WTC11 (cell line): ENCODE measurements at regions not wholly inside any gene's neighbourhood (a gene's known extent, or its start where the extent isn't known, plus 50 kb on each side); places are given as distances from the start of the nearest gene placed in this dataset.

ENCODE experiments used
- ATAC-seq: fragments of 200-7000 bp; cut with Tn5 transposase; 2 replicates; pipeline ENCODE4 v1.10.0; 2021; ENCODE audit warnings: mild to moderate bottlenecking, moderate library complexity
- CTCF ChIA-PET: fragments of 300-600 bp; sonication (Branson Sonifier 250); formaldehyde crosslinking; loops from one replicate; lab custom pipeline; 2021; ENCODE audit warnings: antibody characterized with exemption; lab: Charles Lee
- POLR2A ChIA-PET: fragments of 350-600 bp; sonication (Branson Sonifier 250); formaldehyde crosslinking; loops from one replicate; lab custom pipeline; 2021; ENCODE audit warnings: antibody characterized with exemption; lab: Charles Lee
- DNase-seq: peaks from one replicate; pipeline ENCODE4 v3.0.0; 2021; ENCODE audit warnings: low spot score
- H3K27ac Mint-ChIP-seq: 2 replicates; pipeline ENCODE4 v1.8.0; 2021; ENCODE audit warnings: mixed read lengths
- H3K27me3 Mint-ChIP-seq: 2 replicates; pipeline ENCODE4 v1.8.0; 2021; ENCODE audit warnings: low read depth, mild to moderate bottlenecking, moderate library complexity, mixed read lengths
- H3K36me3 Mint-ChIP-seq: 2 replicates; pipeline ENCODE4 v1.8.0; 2021; ENCODE audit warnings: mixed read lengths
- H3K4me1 Mint-ChIP-seq: 2 replicates; pipeline ENCODE4 v1.8.0; 2022; ENCODE audit warnings: mixed read lengths
- H3K4me3 Mint-ChIP-seq: 2 replicates; pipeline ENCODE4 v1.8.0; 2021; ENCODE audit warnings: mild to moderate bottlenecking, moderate library complexity, mixed read lengths
- H3K9me3 Mint-ChIP-seq: 2 replicates; pipeline ENCODE4 v1.8.0; 2021; ENCODE audit warnings: mixed read lengths
- ATF1 ChIP-seq: sonication (generic); formaldehyde crosslinking; IDR thresholded peaks from 2 replicates; pipeline ENCODE4 v1.8.1; 2023; ENCODE audit warnings: mild to moderate bottlenecking, moderate library complexity, missing genetic modification reagents
- EMX1 ChIP-seq: fragments of 250-450 bp; sonication (Bioruptor Pico); IDR thresholded peaks from 2 replicates; pipeline ENCODE4 v1.8.0; 2021; ENCODE audit warnings: mild to moderate bottlenecking
- ETV6 ChIP-seq: sonication (generic); formaldehyde crosslinking; IDR thresholded peaks from 2 replicates; pipeline ENCODE4 v1.8.1; 2022; ENCODE audit warnings: mild to moderate bottlenecking, missing genetic modification reagents
- FOXJ3 ChIP-seq: sonication (generic); formaldehyde crosslinking; IDR thresholded peaks from 2 replicates; pipeline ENCODE4 v1.9.0; 2021; ENCODE audit warnings: missing genetic modification reagents, mild to moderate bottlenecking, borderline replicate concordance
- HMGA2 ChIP-seq: fragments of 250-450 bp; sonication (Bioruptor Pico); IDR thresholded peaks from 2 replicates; pipeline ENCODE4 v1.4.0; 2021; ENCODE audit warnings: mild to moderate bottlenecking, moderate library complexity
- JAZF1 ChIP-seq: fragments of 250-450 bp; sonication (Bioruptor Pico); IDR thresholded peaks from 2 replicates; pipeline ENCODE4 v1.9.0; 2021; ENCODE audit warnings: moderate library complexity, mild to moderate bottlenecking, inconsistent platforms
- JUN ChIP-seq: sonication (generic); formaldehyde crosslinking; IDR thresholded peaks from 2 replicates; pipeline ENCODE4 v1.8.0; 2023; ENCODE audit warnings: mild to moderate bottlenecking, missing genetic modification reagents
- MYBL2 ChIP-seq: sonication (generic); formaldehyde crosslinking; IDR thresholded peaks from 2 replicates; pipeline ENCODE4 v1.8.1; 2023; ENCODE audit warnings: mild to moderate bottlenecking, moderate library complexity, missing genetic modification reagents
- NFATC4 ChIP-seq: fragments of 250-450 bp; sonication (Bioruptor Pico); IDR thresholded peaks from 2 replicates; pipeline ENCODE4 v1.9.0; 2021; ENCODE audit warnings: mild to moderate bottlenecking
- NFYB ChIP-seq: sonication (generic); formaldehyde crosslinking; conservative IDR thresholded peaks from 2 replicates; pipeline ENCODE4 v1.8.0; 2022; ENCODE audit warnings: low read depth, missing genetic modification reagents
- NR1H2 ChIP-seq: sonication (generic); formaldehyde crosslinking; IDR thresholded peaks from 2 replicates; pipeline ENCODE4 v1.9.0; 2021; ENCODE audit warnings: mild to moderate bottlenecking, moderate library complexity, missing genetic modification reagents
- SMAD3 ChIP-seq: sonication (generic); formaldehyde crosslinking; IDR thresholded peaks from 2 replicates; pipeline ENCODE4 v1.8.0; 2022; ENCODE audit warnings: missing genetic modification reagents, mild to moderate bottlenecking, borderline replicate concordance
- SP1 ChIP-seq: sonication (generic); formaldehyde crosslinking; conservative IDR thresholded peaks from 2 replicates; pipeline ENCODE4 v1.8.1; 2022; ENCODE audit warnings: missing genetic modification reagents
- TEAD4 ChIP-seq: sonication (generic); formaldehyde crosslinking; IDR thresholded peaks from 2 replicates; pipeline ENCODE4 v1.8.0; 2022; ENCODE audit warnings: mild to moderate bottlenecking, missing genetic modification reagents
- ZNF263 ChIP-seq: sonication (generic); formaldehyde crosslinking; IDR thresholded peaks from 2 replicates; pipeline ENCODE4 v1.8.1; 2022; ENCODE audit warnings: low read depth, mild to moderate bottlenecking, moderate library complexity, missing genetic modification reagents
- TF ChIP-seq, protein P1 (sequence below): fragments of 250-450 bp; sonication (Bioruptor Pico); IDR thresholded peaks from 2 replicates; pipeline ENCODE4 v1.9.0; 2021; ENCODE audit warnings: moderate library complexity, mild to moderate bottlenecking, inconsistent platforms, borderline replicate concordance
- TF ChIP-seq, protein P2 (sequence below): sonication (generic); formaldehyde crosslinking; conservative IDR thresholded peaks from 2 replicates; pipeline ENCODE4 v1.8.1; 2023; ENCODE audit warnings: mild to moderate bottlenecking, low read depth, missing genetic modification reagents, moderate library complexity
- TF ChIP-seq, protein P3 (sequence below): sonication (generic); formaldehyde crosslinking; IDR thresholded peaks from 2 replicates; pipeline ENCODE4 v1.8.1; 2022; ENCODE audit warnings: missing genetic modification reagents, borderline replicate concordance
- TF ChIP-seq, protein P4 (sequence below): sonication (generic); formaldehyde crosslinking; IDR thresholded peaks from 2 replicates; pipeline ENCODE4 v1.8.0; 2023; ENCODE audit warnings: missing genetic modification reagents, mild to moderate bottlenecking, borderline replicate concordance
- TF ChIP-seq, protein P5 (sequence below): sonication (generic); formaldehyde crosslinking; IDR thresholded peaks from 2 replicates; pipeline ENCODE4 v1.8.1; 2022; ENCODE audit warnings: low read depth, missing genetic modification reagents, borderline replicate concordance
- TF ChIP-seq, protein P6 (sequence below): sonication (generic); formaldehyde crosslinking; IDR thresholded peaks from 2 replicates; pipeline ENCODE4 v1.8.1; 2023; ENCODE audit warnings: mild to moderate bottlenecking, missing genetic modification reagents
- TF ChIP-seq, protein P7 (sequence below): fragments of 250-450 bp; sonication (Bioruptor Pico); IDR thresholded peaks from 2 replicates; pipeline ENCODE4 v1.9.0; 2021; ENCODE audit warnings: mild to moderate bottlenecking

DNA sequence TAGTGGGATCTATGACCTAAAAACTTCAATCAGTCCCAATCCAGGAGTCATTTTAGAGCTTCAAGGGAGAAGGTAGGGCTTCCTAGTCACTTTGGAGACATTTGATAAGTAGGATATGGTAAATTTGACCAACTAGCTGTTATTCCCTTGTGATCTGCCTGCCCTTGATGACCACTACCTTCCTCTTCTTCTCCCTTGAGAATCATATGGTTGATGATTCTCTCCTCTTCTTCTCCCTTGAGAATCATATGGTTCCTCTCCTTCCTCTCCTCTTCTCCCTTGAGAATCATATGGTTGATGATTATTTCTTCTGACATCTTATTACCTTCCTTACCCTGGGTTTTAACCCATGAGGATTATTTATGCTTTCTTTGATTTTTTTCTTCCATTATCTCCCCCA, 482.6 kb upstream of the TENM3 start:
- POLR2A ChIA-PET = no interaction called here
- no peak for TF ChIP-seq HMGA2
- TF ChIP-seq, protein P1, sequence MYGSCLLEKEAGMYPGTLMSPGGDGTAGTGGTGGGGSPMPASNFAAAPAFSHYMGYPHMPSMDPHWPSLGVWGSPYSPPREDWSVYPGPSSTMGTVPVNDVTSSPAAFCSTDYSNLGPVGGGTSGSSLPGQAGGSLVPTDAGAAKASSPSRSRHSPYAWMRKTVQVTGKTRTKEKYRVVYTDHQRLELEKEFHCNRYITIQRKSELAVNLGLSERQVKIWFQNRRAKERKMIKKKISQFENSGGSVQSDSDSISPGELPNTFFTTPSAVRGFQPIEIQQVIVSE = no peak
- TF ChIP-seq SP1 (CRISPR knock-in tag) = no peak
- no peak for TF ChIP-seq NFYB (CRISPR knock-in tag)
- TF ChIP-seq SMAD3 (CRISPR knock-in tag) = no peak
- no peak for TF ChIP-seq NFATC4
- TF ChIP-seq ATF1 (CRISPR knock-in tag) = no peak
- no peak for TF ChIP-seq JUN
- CTCF ChIA-PET = no interaction called here
- no peak overlapping the region for H3K27ac Mint-ChIP-seq
- H3K36me3 Mint-ChIP-seq = no peaks in the 10 kb centered on the region
- H3K27me3 Mint-ChIP-seq = no peaks in the 10 kb centered on the region
- no peaks in the 10 kb centered on the region for H3K9me3 Mint-ChIP-seq
- DNase-seq (no peak), ATAC-seq (no peak)
- H3K4me1 Mint-ChIP-seq = peaks cover 34% of the 10 kb centered on the region
- H3K4me3 Mint-ChIP-seq = no peak overlapping the region

DNA sequence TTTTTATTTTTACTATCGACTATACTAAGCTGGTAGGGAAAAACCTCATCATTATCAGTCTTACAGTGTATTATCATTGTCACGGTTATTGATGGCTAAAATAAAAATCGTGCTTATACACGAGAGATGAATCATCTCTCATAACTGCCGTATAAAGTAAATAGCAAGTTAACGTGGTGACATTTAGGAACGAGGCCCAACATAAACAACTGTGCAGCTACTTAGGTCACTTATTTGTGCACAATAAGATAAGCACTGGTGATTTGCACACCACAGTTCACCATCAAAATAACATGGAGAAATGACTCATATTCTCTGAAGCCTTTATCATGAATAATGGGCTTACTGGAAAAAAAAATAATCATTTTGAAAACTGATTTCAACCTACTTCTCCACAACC, 482.0 kb upstream of the TENM3 start:
- Mint-ChIP-seq H3K27me3 (no peaks in the 10 kb centered on the region), H3K4me3 (no peak overlapping the region), H3K9me3 (no peaks in the 10 kb centered on the region), H3K4me1 (peaks cover 31% of the 10 kb centered on the region), H3K27ac (no peak overlapping the region), H3K36me3 (no peaks in the 10 kb centered on the region)
- DNase-seq = no peak
- no peak for ATAC-seq
- ChIA-PET CTCF (no interaction called here), POLR2A (no interaction called here)
- TF ChIP-seq ZNF263 (CRISPR knock-in tag) = no peak
- TF ChIP-seq, protein P2, sequence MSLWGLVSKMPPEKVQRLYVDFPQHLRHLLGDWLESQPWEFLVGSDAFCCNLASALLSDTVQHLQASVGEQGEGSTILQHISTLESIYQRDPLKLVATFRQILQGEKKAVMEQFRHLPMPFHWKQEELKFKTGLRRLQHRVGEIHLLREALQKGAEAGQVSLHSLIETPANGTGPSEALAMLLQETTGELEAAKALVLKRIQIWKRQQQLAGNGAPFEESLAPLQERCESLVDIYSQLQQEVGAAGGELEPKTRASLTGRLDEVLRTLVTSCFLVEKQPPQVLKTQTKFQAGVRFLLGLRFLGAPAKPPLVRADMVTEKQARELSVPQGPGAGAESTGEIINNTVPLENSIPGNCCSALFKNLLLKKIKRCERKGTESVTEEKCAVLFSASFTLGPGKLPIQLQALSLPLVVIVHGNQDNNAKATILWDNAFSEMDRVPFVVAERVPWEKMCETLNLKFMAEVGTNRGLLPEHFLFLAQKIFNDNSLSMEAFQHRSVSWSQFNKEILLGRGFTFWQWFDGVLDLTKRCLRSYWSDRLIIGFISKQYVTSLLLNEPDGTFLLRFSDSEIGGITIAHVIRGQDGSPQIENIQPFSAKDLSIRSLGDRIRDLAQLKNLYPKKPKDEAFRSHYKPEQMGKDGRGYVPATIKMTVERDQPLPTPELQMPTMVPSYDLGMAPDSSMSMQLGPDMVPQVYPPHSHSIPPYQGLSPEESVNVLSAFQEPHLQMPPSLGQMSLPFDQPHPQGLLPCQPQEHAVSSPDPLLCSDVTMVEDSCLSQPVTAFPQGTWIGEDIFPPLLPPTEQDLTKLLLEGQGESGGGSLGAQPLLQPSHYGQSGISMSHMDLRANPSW (CRISPR knock-in tag) = no peak
- TF ChIP-seq, protein P3, sequence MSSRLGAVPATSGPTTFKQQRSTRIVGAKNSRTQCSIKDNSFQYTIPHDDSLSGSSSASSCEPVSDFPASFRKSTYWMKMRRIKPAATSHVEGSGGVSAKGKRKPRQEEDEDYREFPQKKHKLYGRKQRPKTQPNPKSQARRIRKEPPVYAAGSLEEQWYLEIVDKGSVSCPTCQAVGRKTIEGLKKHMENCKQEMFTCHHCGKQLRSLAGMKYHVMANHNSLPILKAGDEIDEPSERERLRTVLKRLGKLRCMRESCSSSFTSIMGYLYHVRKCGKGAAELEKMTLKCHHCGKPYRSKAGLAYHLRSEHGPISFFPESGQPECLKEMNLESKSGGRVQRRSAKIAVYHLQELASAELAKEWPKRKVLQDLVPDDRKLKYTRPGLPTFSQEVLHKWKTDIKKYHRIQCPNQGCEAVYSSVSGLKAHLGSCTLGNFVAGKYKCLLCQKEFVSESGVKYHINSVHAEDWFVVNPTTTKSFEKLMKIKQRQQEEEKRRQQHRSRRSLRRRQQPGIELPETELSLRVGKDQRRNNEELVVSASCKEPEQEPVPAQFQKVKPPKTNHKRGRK = no peak
- TF ChIP-seq, protein P4, sequence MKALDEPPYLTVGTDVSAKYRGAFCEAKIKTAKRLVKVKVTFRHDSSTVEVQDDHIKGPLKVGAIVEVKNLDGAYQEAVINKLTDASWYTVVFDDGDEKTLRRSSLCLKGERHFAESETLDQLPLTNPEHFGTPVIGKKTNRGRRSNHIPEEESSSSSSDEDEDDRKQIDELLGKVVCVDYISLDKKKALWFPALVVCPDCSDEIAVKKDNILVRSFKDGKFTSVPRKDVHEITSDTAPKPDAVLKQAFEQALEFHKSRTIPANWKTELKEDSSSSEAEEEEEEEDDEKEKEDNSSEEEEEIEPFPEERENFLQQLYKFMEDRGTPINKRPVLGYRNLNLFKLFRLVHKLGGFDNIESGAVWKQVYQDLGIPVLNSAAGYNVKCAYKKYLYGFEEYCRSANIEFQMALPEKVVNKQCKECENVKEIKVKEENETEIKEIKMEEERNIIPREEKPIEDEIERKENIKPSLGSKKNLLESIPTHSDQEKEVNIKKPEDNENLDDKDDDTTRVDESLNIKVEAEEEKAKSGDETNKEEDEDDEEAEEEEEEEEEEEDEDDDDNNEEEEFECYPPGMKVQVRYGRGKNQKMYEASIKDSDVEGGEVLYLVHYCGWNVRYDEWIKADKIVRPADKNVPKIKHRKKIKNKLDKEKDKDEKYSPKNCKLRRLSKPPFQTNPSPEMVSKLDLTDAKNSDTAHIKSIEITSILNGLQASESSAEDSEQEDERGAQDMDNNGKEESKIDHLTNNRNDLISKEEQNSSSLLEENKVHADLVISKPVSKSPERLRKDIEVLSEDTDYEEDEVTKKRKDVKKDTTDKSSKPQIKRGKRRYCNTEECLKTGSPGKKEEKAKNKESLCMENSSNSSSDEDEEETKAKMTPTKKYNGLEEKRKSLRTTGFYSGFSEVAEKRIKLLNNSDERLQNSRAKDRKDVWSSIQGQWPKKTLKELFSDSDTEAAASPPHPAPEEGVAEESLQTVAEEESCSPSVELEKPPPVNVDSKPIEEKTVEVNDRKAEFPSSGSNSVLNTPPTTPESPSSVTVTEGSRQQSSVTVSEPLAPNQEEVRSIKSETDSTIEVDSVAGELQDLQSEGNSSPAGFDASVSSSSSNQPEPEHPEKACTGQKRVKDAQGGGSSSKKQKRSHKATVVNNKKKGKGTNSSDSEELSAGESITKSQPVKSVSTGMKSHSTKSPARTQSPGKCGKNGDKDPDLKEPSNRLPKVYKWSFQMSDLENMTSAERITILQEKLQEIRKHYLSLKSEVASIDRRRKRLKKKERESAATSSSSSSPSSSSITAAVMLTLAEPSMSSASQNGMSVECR (CRISPR knock-in tag) = no peak
- TF ChIP-seq, protein P5, sequence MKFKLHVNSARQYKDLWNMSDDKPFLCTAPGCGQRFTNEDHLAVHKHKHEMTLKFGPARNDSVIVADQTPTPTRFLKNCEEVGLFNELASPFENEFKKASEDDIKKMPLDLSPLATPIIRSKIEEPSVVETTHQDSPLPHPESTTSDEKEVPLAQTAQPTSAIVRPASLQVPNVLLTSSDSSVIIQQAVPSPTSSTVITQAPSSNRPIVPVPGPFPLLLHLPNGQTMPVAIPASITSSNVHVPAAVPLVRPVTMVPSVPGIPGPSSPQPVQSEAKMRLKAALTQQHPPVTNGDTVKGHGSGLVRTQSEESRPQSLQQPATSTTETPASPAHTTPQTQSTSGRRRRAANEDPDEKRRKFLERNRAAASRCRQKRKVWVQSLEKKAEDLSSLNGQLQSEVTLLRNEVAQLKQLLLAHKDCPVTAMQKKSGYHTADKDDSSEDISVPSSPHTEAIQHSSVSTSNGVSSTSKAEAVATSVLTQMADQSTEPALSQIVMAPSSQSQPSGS (CRISPR knock-in tag) = no peak
- TF ChIP-seq NFATC4 = no peak
- TF ChIP-seq TEAD4 = no peak
- no peak for TF ChIP-seq FOXJ3
- no peak for TF ChIP-seq NR1H2 (CRISPR knock-in tag)
- TF ChIP-seq MYBL2 (CRISPR knock-in tag) = no peak
- no peak for TF ChIP-seq JAZF1 (CRISPR knock-in tag)
- TF ChIP-seq EMX1 (CRISPR knock-in tag) = no peak
- TF ChIP-seq, protein P6, sequence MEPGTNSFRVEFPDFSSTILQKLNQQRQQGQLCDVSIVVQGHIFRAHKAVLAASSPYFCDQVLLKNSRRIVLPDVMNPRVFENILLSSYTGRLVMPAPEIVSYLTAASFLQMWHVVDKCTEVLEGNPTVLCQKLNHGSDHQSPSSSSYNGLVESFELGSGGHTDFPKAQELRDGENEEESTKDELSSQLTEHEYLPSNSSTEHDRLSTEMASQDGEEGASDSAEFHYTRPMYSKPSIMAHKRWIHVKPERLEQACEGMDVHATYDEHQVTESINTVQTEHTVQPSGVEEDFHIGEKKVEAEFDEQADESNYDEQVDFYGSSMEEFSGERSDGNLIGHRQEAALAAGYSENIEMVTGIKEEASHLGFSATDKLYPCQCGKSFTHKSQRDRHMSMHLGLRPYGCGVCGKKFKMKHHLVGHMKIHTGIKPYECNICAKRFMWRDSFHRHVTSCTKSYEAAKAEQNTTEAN (CRISPR knock-in tag) = no peak
- TF ChIP-seq, protein P7, sequence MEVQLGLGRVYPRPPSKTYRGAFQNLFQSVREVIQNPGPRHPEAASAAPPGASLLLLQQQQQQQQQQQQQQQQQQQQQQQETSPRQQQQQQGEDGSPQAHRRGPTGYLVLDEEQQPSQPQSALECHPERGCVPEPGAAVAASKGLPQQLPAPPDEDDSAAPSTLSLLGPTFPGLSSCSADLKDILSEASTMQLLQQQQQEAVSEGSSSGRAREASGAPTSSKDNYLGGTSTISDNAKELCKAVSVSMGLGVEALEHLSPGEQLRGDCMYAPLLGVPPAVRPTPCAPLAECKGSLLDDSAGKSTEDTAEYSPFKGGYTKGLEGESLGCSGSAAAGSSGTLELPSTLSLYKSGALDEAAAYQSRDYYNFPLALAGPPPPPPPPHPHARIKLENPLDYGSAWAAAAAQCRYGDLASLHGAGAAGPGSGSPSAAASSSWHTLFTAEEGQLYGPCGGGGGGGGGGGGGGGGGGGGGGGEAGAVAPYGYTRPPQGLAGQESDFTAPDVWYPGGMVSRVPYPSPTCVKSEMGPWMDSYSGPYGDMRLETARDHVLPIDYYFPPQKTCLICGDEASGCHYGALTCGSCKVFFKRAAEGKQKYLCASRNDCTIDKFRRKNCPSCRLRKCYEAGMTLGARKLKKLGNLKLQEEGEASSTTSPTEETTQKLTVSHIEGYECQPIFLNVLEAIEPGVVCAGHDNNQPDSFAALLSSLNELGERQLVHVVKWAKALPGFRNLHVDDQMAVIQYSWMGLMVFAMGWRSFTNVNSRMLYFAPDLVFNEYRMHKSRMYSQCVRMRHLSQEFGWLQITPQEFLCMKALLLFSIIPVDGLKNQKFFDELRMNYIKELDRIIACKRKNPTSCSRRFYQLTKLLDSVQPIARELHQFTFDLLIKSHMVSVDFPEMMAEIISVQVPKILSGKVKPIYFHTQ (CRISPR knock-in tag) = no peak
- TF ChIP-seq ETV6 (CRISPR knock-in tag) = no peak
